ENCODE measurements at regions not wholly inside any gene's neighbourhood (a gene's known extent, or its start where the extent isn't known, plus 50 kb on each side); places are given as distances from the start of the nearest gene placed in this dataset.

- TF ChIP-seq, protein P1, sequence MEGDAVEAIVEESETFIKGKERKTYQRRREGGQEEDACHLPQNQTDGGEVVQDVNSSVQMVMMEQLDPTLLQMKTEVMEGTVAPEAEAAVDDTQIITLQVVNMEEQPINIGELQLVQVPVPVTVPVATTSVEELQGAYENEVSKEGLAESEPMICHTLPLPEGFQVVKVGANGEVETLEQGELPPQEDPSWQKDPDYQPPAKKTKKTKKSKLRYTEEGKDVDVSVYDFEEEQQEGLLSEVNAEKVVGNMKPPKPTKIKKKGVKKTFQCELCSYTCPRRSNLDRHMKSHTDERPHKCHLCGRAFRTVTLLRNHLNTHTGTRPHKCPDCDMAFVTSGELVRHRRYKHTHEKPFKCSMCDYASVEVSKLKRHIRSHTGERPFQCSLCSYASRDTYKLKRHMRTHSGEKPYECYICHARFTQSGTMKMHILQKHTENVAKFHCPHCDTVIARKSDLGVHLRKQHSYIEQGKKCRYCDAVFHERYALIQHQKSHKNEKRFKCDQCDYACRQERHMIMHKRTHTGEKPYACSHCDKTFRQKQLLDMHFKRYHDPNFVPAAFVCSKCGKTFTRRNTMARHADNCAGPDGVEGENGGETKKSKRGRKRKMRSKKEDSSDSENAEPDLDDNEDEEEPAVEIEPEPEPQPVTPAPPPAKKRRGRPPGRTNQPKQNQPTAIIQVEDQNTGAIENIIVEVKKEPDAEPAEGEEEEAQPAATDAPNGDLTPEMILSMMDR (IDR thresholded peaks at IDR 0.05): no peak
- TF ChIP-seq EZH2 (IDR thresholded peaks at IDR 0.05; ENCODE audit: borderline replicate concordance, insufficient read depth, low read depth, low read length, poor library complexity, severe bottlenecking): no peak
These were observed 496.0 kb upstream of the SPTLC3 start for GRCh38 chr20:12512755-12513154.

All from B cell (primary cell).